Osteocyte (in vitro differentiated cells): ENCODE measurements at regions not wholly inside any gene's neighbourhood (a gene's known extent, or its start where the extent isn't known, plus 50 kb on each side); places are given as distances from the start of the nearest gene placed in this dataset.

Experiments
- DNase-seq: peaks from one replicate; pipeline ENCODE4 v3.0.0; 2021; ENCODE audit warnings: mixed read lengths; ENCODE audit not compliant: unreplicated experiment; ENCODE audit errors: extremely low spot score
- H3K27ac Mint-ChIP-seq: one replicate; pipeline ENCODE4 v1.8.0; 2021; ENCODE audit warnings: mild to moderate bottlenecking, mixed read lengths; ENCODE audit not compliant: unreplicated experiment
- H3K27me3 Mint-ChIP-seq: one replicate; pipeline ENCODE4 v1.8.0; 2021; ENCODE audit warnings: mixed read lengths; ENCODE audit not compliant: unreplicated experiment
- H3K36me3 Mint-ChIP-seq: one replicate; pipeline ENCODE4 v1.8.0; 2021; ENCODE audit warnings: mixed read lengths; ENCODE audit not compliant: unreplicated experiment
- H3K4me1 Mint-ChIP-seq: one replicate; pipeline ENCODE4 v1.8.0; 2021; ENCODE audit warnings: mixed read lengths; ENCODE audit not compliant: unreplicated experiment
- H3K4me3 Mint-ChIP-seq: one replicate; pipeline ENCODE4 v1.8.0; 2021; ENCODE audit warnings: mild to moderate bottlenecking, moderate library complexity, mixed read lengths; ENCODE audit not compliant: unreplicated experiment
- H3K9me3 Mint-ChIP-seq: one replicate; pipeline ENCODE4 v1.8.0; 2021; ENCODE audit warnings: mixed read lengths; ENCODE audit not compliant: unreplicated experiment
- CTCF ChIP-seq: fragments of 200-600 bp; sonication (generic); IDR thresholded peaks from 2 replicates; pipeline ENCODE4 v1.5.0; 2021; ENCODE audit warnings: antibody characterized with exemption, mild to moderate bottlenecking, moderate library complexity

GRCh38 chr6:104282581-104282980 is 577.1 kb downstream of the HACE1 start:
- no peak for DNase-seq
- H3K36me3 Mint-ChIP-seq, result no peaks in the 10 kb centered on the region
- H3K27ac Mint-ChIP-seq, result no peak overlapping the region
- H3K4me1 Mint-ChIP-seq, result peaks cover 3% of the 10 kb centered on the region
- H3K27me3 Mint-ChIP-seq, result peaks cover 11% of the 10 kb centered on the region
- TF ChIP-seq CTCF, result no peak
- H3K4me3 Mint-ChIP-seq, result no peak overlapping the region
- no peaks in the 10 kb centered on the region for H3K9me3 Mint-ChIP-seq

- Mint-ChIP-seq H3K27ac (no peak overlapping the region), H3K4me3 (no peak overlapping the region), H3K9me3 (peaks cover 1% of the 10 kb centered on the region), H3K4me1 (peaks cover 3% of the 10 kb centered on the region), H3K36me3 (no peaks in the 10 kb centered on the region), H3K27me3 (peaks cover 11% of the 10 kb centered on the region)
- no peak for DNase-seq
- no peak for TF ChIP-seq CTCF
These were observed 578.3 kb downstream of the HACE1 start for GRCh38 chr6:104281370-104281769.

- Mint-ChIP-seq H3K9me3 (no peaks in the 10 kb centered on the region), H3K4me1 (no peaks in the 10 kb centered on the region), H3K4me3 (no peak overlapping the region), H3K27ac (no peak overlapping the region), H3K36me3 (no peaks in the 10 kb centered on the region), H3K27me3 (peaks cover 8% of the 10 kb centered on the region)
- no peak for TF ChIP-seq CTCF
- DNase-seq, result no peak
These were observed 591.3 kb downstream of the HACE1 start for GRCh38 chr6:104268389-104268788.

- Mint-ChIP-seq H3K4me1 (no peaks in the 10 kb centered on the region), H3K27ac (no peak overlapping the region), H3K4me3 (no peak overlapping the region), H3K27me3 (peaks cover 8% of the 10 kb centered on the region), H3K36me3 (no peaks in the 10 kb centered on the region), H3K9me3 (no peaks in the 10 kb centered on the region)
- TF ChIP-seq CTCF, result no peak
- no peak for DNase-seq
These were observed 592.8 kb downstream of the HACE1 start for GRCh38 chr6:104266922-104267321.

GRCh38 chr6:104256646-104257045 is 603.1 kb downstream of the HACE1 start:
- Mint-ChIP-seq H3K27me3 (peaks cover 11% of the 10 kb centered on the region), H3K4me1 (no peaks in the 10 kb centered on the region), H3K4me3 (no peak overlapping the region), H3K27ac (no peak overlapping the region), H3K36me3 (no peaks in the 10 kb centered on the region), H3K9me3 (no peaks in the 10 kb centered on the region)
- TF ChIP-seq CTCF, result no peak
- no peak for DNase-seq
